Adrenal gland (tissue), 5 donors: ENCODE measurements at regions not wholly inside any gene's neighbourhood (a gene's known extent, or its start where the extent isn't known, plus 50 kb on each side); places are given as distances from the start of the nearest gene placed in this dataset.

ENCODE experiments used
- CTCF ChIP-seq, 6 experiments: fragments of 450-650 bp in 4 of 6; fragments of 200-600 bp in 2 of 6; sonication (generic) in 1 of 6; IDR thresholded peaks; 1 replicate in 5 of 6; 2 replicates in 1 of 6; pipeline versions ENCODE4 v1.5.1 to v1.8.0; 2016 to 2021; ENCODE audit warnings: antibody characterized with exemption in 6 of 6, mild to moderate bottlenecking in 2 of 6, moderate library complexity in 1 of 6
- POLR2A ChIP-seq, 2 donors: fragments of 450-650 bp; IDR thresholded peaks; one replicate each; pipeline ENCODE4 v1.6.1; 2017; ENCODE audit warnings: antibody characterized with exemption in 2 of 2, mild to moderate bottlenecking in 2 of 2, moderate library complexity in 1 of 2
- donor health status: DM: no; HTN: no; CAD: no.

GRCh38 chr11:42034826-42035225 is 575.4 kb upstream of the LRRC4C start:
- TF ChIP-seq CTCF (IDR thresholded peaks at IDR 0.05): no peak
- no peak for TF ChIP-seq POLR2A (IDR thresholded peaks at IDR 0.05)
